GM12865 (cell line): ENCODE measurements at regions not wholly inside any gene's neighbourhood (a gene's known extent, or its start where the extent isn't known, plus 50 kb on each side); places are given as distances from the start of the nearest gene placed in this dataset.

Experiments
- DNase-seq: peaks from one replicate; pipeline ENCODE4 v3.0.0; 2010; ENCODE audit warnings: low read depth
- H3K4me3 ChIP-seq: 2 replicates; pipeline ENCODE4 v1.5.1; 2011; ENCODE audit warnings: mild to moderate bottlenecking, low read depth, low read length, control low read depth
- TF ChIP-seq, protein P1 (sequence below): IDR thresholded peaks from 2 replicates; pipeline ENCODE4 v1.5.1; 2011; ENCODE audit warnings: low read length, control low read depth, low read depth, inconsistent platforms; ENCODE audit not compliant: insufficient read depth; ENCODE audit errors: missing control alignments

DNA sequence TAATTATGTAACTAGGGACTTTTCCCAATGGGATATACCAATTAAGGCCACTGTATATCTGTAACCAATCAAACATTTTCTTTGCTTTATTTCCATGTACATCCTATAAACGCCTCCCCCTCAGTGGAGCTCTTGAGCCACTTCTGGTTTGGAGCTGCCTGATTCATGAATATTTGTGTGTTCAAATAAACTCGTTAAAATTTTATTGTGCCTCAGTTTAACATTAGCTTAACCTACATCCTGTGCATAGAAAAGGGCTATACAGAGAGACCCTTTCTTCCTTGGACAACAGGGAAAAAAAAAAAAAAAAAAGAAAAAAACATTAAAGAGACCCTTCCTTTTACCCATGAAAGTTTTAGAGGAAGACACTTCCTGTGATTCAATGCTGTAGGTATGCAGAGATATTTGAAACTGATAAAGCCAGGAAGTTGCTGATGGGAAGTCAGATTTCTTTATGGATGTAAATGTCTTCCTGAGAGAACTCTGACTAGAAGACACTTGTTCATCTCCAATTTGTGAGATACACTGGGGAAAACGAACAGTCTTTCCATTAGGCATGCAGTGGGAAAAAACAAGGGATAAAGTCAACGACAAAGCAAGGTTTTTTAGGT, 614.6 kb upstream of the SOX11 start:
- no peak for DNase-seq
- TF ChIP-seq, protein P1, sequence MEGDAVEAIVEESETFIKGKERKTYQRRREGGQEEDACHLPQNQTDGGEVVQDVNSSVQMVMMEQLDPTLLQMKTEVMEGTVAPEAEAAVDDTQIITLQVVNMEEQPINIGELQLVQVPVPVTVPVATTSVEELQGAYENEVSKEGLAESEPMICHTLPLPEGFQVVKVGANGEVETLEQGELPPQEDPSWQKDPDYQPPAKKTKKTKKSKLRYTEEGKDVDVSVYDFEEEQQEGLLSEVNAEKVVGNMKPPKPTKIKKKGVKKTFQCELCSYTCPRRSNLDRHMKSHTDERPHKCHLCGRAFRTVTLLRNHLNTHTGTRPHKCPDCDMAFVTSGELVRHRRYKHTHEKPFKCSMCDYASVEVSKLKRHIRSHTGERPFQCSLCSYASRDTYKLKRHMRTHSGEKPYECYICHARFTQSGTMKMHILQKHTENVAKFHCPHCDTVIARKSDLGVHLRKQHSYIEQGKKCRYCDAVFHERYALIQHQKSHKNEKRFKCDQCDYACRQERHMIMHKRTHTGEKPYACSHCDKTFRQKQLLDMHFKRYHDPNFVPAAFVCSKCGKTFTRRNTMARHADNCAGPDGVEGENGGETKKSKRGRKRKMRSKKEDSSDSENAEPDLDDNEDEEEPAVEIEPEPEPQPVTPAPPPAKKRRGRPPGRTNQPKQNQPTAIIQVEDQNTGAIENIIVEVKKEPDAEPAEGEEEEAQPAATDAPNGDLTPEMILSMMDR = no peak
- H3K4me3 ChIP-seq = no peak overlapping the region

DNA sequence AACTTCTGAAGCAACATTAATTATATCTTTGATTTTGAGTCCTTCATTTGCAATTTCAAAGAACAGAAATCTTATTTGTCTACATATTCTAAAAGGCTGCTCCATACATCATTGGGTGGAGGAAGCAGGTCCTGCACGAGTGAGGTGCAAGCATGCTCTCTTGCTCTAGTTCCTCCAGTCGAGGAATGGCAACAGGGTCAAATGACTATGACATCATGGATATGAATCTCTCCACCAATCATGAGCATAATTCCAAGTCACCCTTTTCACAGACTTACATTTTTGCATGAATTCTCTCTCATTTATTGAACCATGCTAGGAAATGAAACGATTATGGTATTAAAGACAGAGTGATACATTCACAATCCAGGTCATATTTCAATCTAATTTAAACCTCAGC, 608.8 kb upstream of the SOX11 start:
- no peak for DNase-seq
- TF ChIP-seq, protein P1 = no peak
- no peak overlapping the region for H3K4me3 ChIP-seq

DNA sequence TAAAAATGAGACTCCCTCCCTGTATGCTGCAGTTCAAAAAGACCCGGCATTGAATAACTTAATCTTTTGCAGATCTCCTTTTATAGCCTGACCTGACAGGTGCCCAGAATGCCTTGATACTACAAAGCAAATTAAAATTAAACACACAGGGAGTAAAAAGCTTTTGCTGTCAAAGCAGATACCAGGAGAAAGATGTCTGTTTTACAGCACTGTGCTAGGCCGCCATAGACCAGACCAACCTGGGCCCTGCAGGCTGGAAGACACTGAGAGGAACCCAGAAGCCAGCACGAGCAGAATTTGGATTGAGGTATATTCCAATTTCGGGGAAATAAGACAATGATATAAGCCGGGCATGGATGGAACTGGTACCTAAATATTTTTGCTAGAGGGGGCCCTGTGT, 602.8 kb upstream of the SOX11 start:
- DNase-seq = no peak
- TF ChIP-seq, protein P1 = no peak
- no peak overlapping the region for H3K4me3 ChIP-seq

DNA sequence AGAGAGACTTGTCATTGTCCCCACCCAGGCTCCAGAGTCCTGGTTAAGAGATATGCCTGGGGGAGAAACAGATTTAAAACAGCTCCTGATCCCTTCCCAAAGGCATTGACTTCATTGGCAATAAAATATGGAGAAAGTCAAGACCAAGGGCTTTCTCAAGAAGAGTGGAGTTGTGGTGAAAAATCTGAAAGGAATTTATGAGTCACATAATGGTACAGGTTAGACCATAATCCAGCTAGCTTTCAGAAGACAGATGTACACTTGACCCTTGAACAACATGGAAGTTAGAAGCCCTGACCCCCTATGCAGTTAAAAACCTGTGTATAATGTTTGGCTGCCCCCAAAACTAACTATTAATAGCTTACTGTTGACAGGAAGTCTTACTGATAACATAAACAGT, 599.1 kb upstream of the SOX11 start:
- DNase-seq = no peak
- TF ChIP-seq, protein P1 = no peak

DNA sequence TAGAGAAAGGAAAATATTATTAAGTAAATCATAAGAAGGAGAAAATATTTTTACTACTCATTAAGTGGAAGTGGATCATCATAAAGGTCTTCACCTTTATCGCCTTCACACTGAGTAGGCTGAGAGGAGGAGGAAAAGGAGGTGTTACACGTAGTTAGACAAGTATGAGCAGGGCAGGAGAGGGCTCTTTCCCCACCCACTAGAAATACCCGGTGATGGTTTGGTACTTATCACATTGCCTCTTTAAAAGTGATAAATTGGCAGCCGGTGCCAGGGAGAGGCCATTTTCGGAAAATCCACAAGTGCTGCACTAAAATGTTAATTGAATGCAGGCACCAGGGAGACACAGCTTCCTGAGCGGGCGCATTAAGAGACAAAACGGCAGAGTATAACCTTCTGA, 598.7 kb upstream of the SOX11 start:
- TF ChIP-seq, protein P1 = no peak
- H3K4me3 ChIP-seq = no peak overlapping the region
- DNase-seq = no peak

More for the DNA sequence above, 599.1 kb upstream of the SOX11 start:
- H3K4me3 ChIP-seq = no peak overlapping the region

DNA sequence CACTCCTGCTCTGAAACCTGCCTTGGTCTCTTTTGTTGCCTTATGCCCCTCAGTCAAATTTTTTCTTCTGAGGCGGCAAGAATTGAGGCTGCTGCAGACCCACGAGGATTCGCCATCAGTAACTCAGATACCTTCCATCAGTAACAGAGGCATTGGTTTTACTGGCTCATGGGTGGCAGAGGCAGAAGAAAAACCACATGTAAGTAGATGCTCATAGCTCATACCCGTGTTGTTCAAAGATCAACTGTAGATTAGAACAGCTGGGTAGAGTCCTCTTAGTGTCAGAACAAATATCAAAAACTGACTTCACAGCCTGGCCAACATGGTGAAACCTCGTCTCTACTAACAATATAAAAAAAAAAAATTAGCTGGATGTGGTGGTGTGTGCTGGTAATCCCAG, 598.0 kb upstream of the SOX11 start:
- H3K4me3 ChIP-seq = no peak overlapping the region
- TF ChIP-seq, protein P1 = no peak
- no peak for DNase-seq

DNA sequence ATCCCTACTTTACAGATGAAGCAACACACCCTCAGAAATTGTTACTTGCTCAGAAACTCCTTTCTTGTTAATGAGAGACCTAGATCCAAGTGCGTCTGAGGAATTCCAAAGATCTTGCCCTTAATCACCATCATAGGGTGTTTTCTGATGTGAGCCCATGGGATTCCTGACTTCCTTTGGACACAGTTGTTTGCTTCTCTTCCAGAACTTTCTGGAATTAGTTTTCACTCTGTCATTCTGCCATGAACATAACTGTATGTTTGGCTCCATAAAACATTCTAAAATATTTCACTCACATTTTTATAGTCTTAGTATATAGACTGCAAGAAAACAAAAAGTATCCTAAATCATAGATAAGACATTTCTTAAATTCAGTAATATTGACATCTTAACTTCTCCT, 593.9 kb upstream of the SOX11 start:
- no peak overlapping the region for H3K4me3 ChIP-seq
- TF ChIP-seq, protein P1 = no peak
- no peak for DNase-seq
